CD4-positive, alpha-beta T cell treated with Interleukin-17A for 4 hours (primary cell): ENCODE measurements at regions not wholly inside any gene's neighbourhood (a gene's known extent, or its start where the extent isn't known, plus 50 kb on each side); places are given as distances from the start of the nearest gene placed in this dataset.

ENCODE experiments used
- DNase-seq: peaks from one replicate; pipeline ENCODE4 v3.0.0-alpha.2; 2020; ENCODE audit warnings: mixed read lengths

- no peak for DNase-seq
These were observed 1002.2 kb upstream of the FLRT2 start for GRCh38 chr14:84527706-84528105.

- no peak for DNase-seq
These were observed 997.9 kb upstream of the FLRT2 start for GRCh38 chr14:84532016-84532415.

- DNase-seq = no peak
These were observed 996.7 kb upstream of the FLRT2 start for GRCh38 chr14:84533181-84533725.

- DNase-seq = no peak
These were observed 996.2 kb upstream of the FLRT2 start for GRCh38 chr14:84533791-84534190.

GRCh38 chr14:84535484-84535883, 994.5 kb upstream of the FLRT2 start:
- DNase-seq = no peak

GRCh38 chr14:84535976-84536375, 994.0 kb upstream of the FLRT2 start:
- DNase-seq = no peak

- no peak for DNase-seq
These were observed 988.9 kb upstream of the FLRT2 start for GRCh38 chr14:84541018-84541417.

- DNase-seq = no peak
These were observed 986.1 kb upstream of the FLRT2 start for GRCh38 chr14:84543859-84544258.

- no peak for DNase-seq
These were observed 985.3 kb upstream of the FLRT2 start for GRCh38 chr14:84544486-84545131.

- no peak for DNase-seq
These were observed 983.7 kb upstream of the FLRT2 start for GRCh38 chr14:84546236-84546635.

GRCh38 chr14:84554136-84554535, 975.8 kb upstream of the FLRT2 start:
- DNase-seq = no peak

GRCh38 chr14:84555493-84555892, 974.5 kb upstream of the FLRT2 start:
- DNase-seq = no peak

GRCh38 chr14:84566109-84566508, 963.8 kb upstream of the FLRT2 start:
- DNase-seq = no peak

GRCh38 chr14:84575681-84576080, 954.3 kb upstream of the FLRT2 start:
- no peak for DNase-seq

GRCh38 chr14:84579292-84579691, 950.7 kb upstream of the FLRT2 start:
- no peak for DNase-seq

- DNase-seq = no peak
These were observed 948.9 kb upstream of the FLRT2 start for GRCh38 chr14:84581041-84581440.

- no peak for DNase-seq
These were observed 945.4 kb upstream of the FLRT2 start for GRCh38 chr14:84584511-84584910.

- no peak for DNase-seq
These were observed 938.0 kb upstream of the FLRT2 start for GRCh38 chr14:84591827-84592445.

- no peak for DNase-seq
These were observed 937.2 kb upstream of the FLRT2 start for GRCh38 chr14:84592770-84593169.

- no peak for DNase-seq
These were observed 919.9 kb upstream of the FLRT2 start for GRCh38 chr14:84610086-84610485.

- no peak for DNase-seq
These were observed 907.6 kb upstream of the FLRT2 start for GRCh38 chr14:84622357-84622756.

- DNase-seq = no peak
These were observed 886.5 kb upstream of the FLRT2 start for GRCh38 chr14:84643446-84643845.

GRCh38 chr14:84646786-84647500, 883.0 kb upstream of the FLRT2 start:
- DNase-seq = no peak

GRCh38 chr14:84655014-84655413, 874.9 kb upstream of the FLRT2 start:
- no peak for DNase-seq
